OCI-LY3 (cell line): ENCODE measurements at regions not wholly inside any gene's neighbourhood (a gene's known extent, or its start where the extent isn't known, plus 50 kb on each side); places are given as distances from the start of the nearest gene placed in this dataset.
"Not testable (repeated sequence)": the region's sequence is repeated elsewhere in the genome, so short reads cannot be mapped to it uniquely, and the experiment has no call there.

Experiments used
- H2AFZ ChIP-seq: fragments of 200-600, 300-600 bp; shearing (Covaris generic); 2 replicates; pipeline ENCODE4 v1.6.0; 2014; ENCODE audit warnings: antibody characterized with exemption, low read depth, low read length
- H3K27ac ChIP-seq: fragments of 200-600, 300-600 bp; sonication (generic); 2 replicates; pipeline ENCODE4 v1.5.1; 2014; ENCODE audit warnings: mild to moderate bottlenecking, low read length, moderate library complexity, mixed read lengths
- H3K27me3 ChIP-seq: fragments of 200-600, 300-600 bp; sonication (generic); 2 replicates; pipeline ENCODE4 v1.6.1; 2014; ENCODE audit warnings: low read depth, low read length, mixed read lengths
- H3K36me3 ChIP-seq: fragments of 200-600, 300-600 bp; sonication (generic); replicated peaks from 2 replicates; pipeline ENCODE3; 2014; ENCODE audit warnings: low read depth, low read length, mixed read lengths
- H3K4me1 ChIP-seq: fragments of 300-600, 200-600 bp; sonication (generic); 2 replicates; pipeline ENCODE4 v1.6.1; 2014; ENCODE audit warnings: low read length, mixed read lengths
- H3K4me2 ChIP-seq: fragments of 200-600, 300-600 bp; sonication (generic); 2 replicates; pipeline ENCODE4 v1.6.1; 2014; ENCODE audit warnings: low read length, mixed read lengths
- H3K4me3 ChIP-seq: fragments of 300-600, 200-600 bp; sonication (generic); 2 replicates; pipeline ENCODE4 v1.5.1; 2014; ENCODE audit warnings: antibody characterized with exemption, mild to moderate bottlenecking, low read length, moderate library complexity
- H3K79me2 ChIP-seq: fragments of 300-600, 200-600 bp; shearing (Covaris generic); 2 replicates; pipeline ENCODE4 v1.6.1; 2014; ENCODE audit warnings: mild to moderate bottlenecking, low read length, mixed read lengths
- H3K9ac ChIP-seq: fragments of 300-600, 200-600 bp; shearing (Covaris generic); 2 replicates; pipeline ENCODE4 v1.6.0; 2014; ENCODE audit warnings: mild to moderate bottlenecking, low read length, moderate library complexity
- H3K9me3 ChIP-seq: fragments of 200-600, 300-600 bp; shearing (Covaris generic); 2 replicates; pipeline ENCODE4 v1.6.1; 2014; ENCODE audit warnings: low read length, mixed read lengths; ENCODE audit not compliant: insufficient read depth
- H4K20me1 ChIP-seq: fragments of 200-600, 300-600 bp; sonication (generic); 2 replicates; pipeline ENCODE4 v1.6.1; 2016; ENCODE audit warnings: low read length, mixed read lengths; ENCODE audit not compliant: insufficient read depth
- EZH2phosphoT487 ChIP-seq: fragments of 200-600 bp; shearing (Covaris generic); IDR thresholded peaks from 2 replicates; pipeline ENCODE4 v1.6.1; 2018; ENCODE audit warnings: antibody characterized with exemption, mixed run types, low read depth
- TF ChIP-seq, protein P1 (sequence below): fragments of 200-600, 300-600 bp; sonication (generic); IDR thresholded peaks from 2 replicates; pipeline ENCODE4 v1.5.1; 2014; ENCODE audit warnings: antibody characterized with exemption, low read length, low read depth

DNA sequence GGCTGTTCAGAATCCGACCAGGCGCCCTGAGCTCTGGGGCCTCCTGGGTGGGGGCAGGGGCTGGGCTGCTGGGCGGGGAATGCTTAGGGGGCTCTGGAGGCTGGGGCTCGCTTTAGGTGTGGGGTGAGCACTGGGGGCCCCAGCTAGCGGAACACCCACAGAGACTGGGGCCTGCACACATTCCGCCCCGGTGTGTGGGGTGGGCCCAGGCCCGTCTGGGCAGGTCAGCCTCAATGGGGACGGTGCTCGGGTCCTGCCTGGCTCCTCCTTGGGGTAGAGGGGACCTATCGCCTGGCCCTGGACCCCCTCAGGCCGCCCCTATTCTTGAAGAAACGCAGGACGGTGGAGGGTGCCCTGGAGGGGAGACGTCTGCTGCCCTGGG is 364.8 kb downstream of the TMEM121 start:
- TF ChIP-seq, protein P1, sequence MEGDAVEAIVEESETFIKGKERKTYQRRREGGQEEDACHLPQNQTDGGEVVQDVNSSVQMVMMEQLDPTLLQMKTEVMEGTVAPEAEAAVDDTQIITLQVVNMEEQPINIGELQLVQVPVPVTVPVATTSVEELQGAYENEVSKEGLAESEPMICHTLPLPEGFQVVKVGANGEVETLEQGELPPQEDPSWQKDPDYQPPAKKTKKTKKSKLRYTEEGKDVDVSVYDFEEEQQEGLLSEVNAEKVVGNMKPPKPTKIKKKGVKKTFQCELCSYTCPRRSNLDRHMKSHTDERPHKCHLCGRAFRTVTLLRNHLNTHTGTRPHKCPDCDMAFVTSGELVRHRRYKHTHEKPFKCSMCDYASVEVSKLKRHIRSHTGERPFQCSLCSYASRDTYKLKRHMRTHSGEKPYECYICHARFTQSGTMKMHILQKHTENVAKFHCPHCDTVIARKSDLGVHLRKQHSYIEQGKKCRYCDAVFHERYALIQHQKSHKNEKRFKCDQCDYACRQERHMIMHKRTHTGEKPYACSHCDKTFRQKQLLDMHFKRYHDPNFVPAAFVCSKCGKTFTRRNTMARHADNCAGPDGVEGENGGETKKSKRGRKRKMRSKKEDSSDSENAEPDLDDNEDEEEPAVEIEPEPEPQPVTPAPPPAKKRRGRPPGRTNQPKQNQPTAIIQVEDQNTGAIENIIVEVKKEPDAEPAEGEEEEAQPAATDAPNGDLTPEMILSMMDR, result no peak
- no peak for TF ChIP-seq EZH2phosphoT487
- no peaks in the 10 kb centered on the region for H3K4me1 ChIP-seq
- H3K9me3 ChIP-seq, result no peaks in the 10 kb centered on the region
- no peaks in the 10 kb centered on the region for H3K79me2 ChIP-seq
- H4K20me1 ChIP-seq, result no peaks in the 10 kb centered on the region
- no peak overlapping the region for H2AFZ ChIP-seq
- H3K36me3 ChIP-seq, result no peaks in the 10 kb centered on the region
- no peaks in the 10 kb centered on the region for H3K27me3 ChIP-seq
- H3K4me3 ChIP-seq, result no peak overlapping the region
- H3K27ac ChIP-seq, result no peak overlapping the region
- H3K4me2 ChIP-seq, result no peak overlapping the region
- H3K9ac ChIP-seq, result no peak overlapping the region

DNA sequence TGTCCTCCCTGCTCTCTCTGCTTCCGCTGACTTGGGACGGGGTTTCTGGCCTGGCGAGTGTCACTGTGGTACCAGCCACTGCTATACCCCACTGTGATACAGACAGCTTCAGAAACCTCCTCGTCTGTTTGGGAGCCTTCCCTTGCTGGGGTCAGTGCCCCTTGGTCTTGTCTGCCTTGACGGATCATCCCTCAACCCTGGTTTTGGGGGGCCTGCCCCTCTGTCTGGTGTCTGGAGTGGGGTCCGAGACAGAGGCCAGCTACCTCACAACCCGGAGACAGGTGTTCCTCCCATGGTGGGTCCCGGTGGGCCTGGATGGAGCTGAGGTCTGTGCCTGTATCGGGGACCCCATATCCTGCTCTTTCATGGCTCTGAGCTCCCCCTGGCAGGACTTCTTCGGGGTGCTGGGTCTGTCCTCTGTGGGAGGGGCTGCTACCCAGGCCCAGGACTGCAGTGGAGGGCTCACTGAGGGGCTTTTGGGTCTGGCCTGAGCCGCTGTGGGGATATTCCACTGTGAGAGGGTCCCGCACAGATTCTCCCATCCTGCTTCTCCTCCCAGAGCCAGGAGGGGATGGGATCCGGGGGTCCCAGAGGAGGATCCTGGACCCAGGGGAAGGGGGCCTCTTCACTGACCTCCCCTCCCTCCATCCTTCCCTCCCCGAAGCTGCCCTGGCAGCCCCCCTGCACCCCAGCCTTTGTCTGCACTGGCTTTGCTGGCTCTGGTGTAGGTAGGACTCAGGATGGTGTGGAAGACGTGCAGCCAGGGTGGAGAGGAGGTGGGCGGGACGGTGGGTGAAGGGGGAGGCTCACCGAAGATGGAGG is 365.5 kb downstream of the TMEM121 start:
- Histone ChIP-seq H3K27me3 (no peaks in the 10 kb centered on the region), H3K9me3 (no peaks in the 10 kb centered on the region), H3K4me2 (no peak overlapping the region), H3K27ac (no peak overlapping the region), H2AFZ (no peak overlapping the region), H4K20me1 (no peaks in the 10 kb centered on the region), H3K9ac (no peak overlapping the region), H3K79me2 (no peaks in the 10 kb centered on the region), H3K4me1 (no peaks in the 10 kb centered on the region), H3K4me3 (no peak overlapping the region), H3K36me3 (no peaks in the 10 kb centered on the region)
- no peak for TF ChIP-seq EZH2phosphoT487
- TF ChIP-seq, protein P1, result no peak

DNA sequence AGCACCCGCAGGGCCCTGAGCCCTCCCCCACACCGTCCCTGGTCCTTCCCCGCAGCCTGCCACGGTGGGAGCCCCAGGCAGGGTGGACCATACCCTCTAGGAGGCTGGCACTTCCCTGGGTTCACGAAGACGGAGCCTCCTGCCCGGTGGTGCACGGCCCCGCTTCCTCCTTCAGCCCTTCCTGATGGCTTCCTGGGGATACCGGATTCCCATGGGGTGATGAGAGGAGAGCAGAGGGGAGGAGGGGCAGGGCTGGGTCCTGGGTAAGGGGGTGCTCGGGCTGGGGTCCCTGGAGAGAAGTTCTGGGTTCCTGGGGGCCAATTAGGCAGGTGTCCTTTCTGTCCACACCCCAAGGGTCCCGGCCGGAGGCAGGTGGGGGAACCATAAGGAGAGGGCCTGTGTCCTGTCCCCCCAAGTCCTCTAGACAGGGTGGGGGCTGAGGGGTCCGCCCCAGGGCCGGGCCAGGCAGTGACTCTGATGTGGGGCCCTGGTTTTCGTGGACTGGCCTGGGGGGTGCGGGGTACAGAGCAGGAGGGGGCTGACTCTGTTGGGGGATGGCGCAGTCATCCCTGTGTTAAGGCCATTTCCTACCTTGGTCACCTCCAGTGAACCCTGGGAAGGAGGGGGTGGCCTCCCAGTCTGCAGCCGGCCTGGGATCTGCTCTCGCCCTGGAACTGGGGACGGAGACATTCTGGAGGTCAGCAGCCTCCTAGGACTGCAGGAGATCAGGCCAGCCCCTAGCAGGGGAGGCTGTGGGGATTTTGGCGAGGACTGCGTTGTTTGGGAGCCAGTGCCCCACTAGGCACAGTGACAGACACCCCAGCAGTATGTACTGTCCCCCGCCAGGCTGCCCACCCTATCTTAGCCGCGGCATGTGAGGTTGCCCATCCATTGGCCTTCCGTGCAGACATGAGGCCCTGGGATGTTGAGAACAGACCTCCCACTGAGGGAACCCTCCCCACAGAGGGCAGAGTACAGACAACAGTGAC is 366.4 kb downstream of the TMEM121 start:
- H3K4me1 ChIP-seq, H3K27me3 ChIP-seq, H3K36me3 ChIP-seq, H3K4me3 ChIP-seq, H2AFZ ChIP-seq, H3K9me3 ChIP-seq, H4K20me1 ChIP-seq, H3K79me2 ChIP-seq, H3K27ac ChIP-seq, H3K9ac ChIP-seq, H3K4me2 ChIP-seq: not testable (repeated sequence)

DNA sequence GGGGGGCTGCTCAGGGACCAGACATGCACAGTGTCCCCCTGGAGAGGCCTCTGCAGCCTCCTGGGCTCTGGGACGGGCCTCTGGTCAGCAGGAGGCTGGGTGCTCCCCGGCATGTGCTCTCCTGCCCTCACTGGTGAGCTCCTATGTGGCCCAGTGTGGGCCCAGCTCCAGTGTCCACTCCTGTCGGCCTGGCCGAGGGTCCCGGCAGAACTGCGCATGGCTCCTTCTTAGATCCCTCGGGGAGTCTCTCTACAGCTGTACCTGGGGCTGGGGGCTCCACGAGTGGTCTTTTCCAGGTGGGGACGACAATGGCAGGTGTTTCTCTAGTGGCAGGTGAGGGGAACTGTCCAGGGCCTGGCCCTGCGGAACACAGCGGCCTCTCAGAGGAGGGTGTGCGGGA is 367.3 kb downstream of the TMEM121 start:
- not testable (repeated sequence) for H3K27ac ChIP-seq, H3K9me3 ChIP-seq, H3K4me2 ChIP-seq, H3K4me3 ChIP-seq, H3K4me1 ChIP-seq, H3K9ac ChIP-seq, H2AFZ ChIP-seq, H3K79me2 ChIP-seq, H4K20me1 ChIP-seq, H3K36me3 ChIP-seq, H3K27me3 ChIP-seq
